K562 (cell line): ENCODE measurements at regions not wholly inside any gene's neighbourhood (a gene's known extent, or its start where the extent isn't known, plus 50 kb on each side); places are given as distances from the start of the nearest gene placed in this dataset.

Experiments
- ATAC-seq: fragments of 200-7000 bp; cut with Tn5 transposase; 3 replicates; pipeline ENCODE4 v1.9.1; 2020; ENCODE audit warnings: moderate library complexity
- BruUV-seq: library from RNA; stranded (reverse); fragments of 400-500 nt; replicated peaks from 2 replicates; lab custom pipeline; 2021; lab: Mats Ljungman, UMichigan
- CTCF ChIA-PET: fragments of 300-600 bp; formaldehyde crosslinking; extraction: SDS; loops from one replicate; lab custom pipeline; 2021; ENCODE audit warnings: low intra/inter-chr PET ratio; lab: Yijun Ruan, JAX
- POLR2A ChIA-PET: fragments of 300-600, 350-650 bp; sonication (Branson Sonifier 250); formaldehyde crosslinking; extraction: SDS; loops from one replicate; lab custom pipeline; 2021; ENCODE audit warnings: antibody characterized with exemption, inconsistent platforms; lab: Yijun Ruan, JAX
- DNase-seq, 4 experiments: peaks; one replicate each; pipeline versions ENCODE4 v3.0.0 to v3.0.0-alpha.2; 2011 to 2018; ENCODE audit warnings: low spot score in 3 of 4, mixed read lengths in 3 of 4; ENCODE audit errors: extremely low read depth in 1 of 4
- FAIRE-seq: peaks from 2 replicates; lab custom pipeline; 2011; peaks lifted over from hg19 to GRCh38; lab: Jason Lieb, UNC
- H2AFZ ChIP-seq: 2 replicates; pipeline ENCODE4 v1.6.0; 2011; ENCODE audit warnings: low read depth, low read length, control low read depth, inconsistent platforms
- H3K27ac ChIP-seq: fragments of 200-600 bp; 3 replicates; pipeline ENCODE4 v1.8.0; 2011; ENCODE audit warnings: low read depth, mild to moderate bottlenecking, control low read depth, inconsistent platforms, low read length, moderate library complexity, mixed read lengths; ENCODE audit errors: extremely low read depth
- H3K27me3 ChIP-seq, 2 experiments: fragments of 300-600 bp in 1 of 2; 2 replicates in 1 of 2; 3 replicates in 1 of 2; pipeline versions ENCODE4 v1.6.0 to v1.8.0; 2011; ENCODE audit warnings: inconsistent platforms in 2 of 2, low read length in 2 of 2, mild to moderate bottlenecking in 1 of 2, mixed read lengths in 1 of 2, moderate library complexity in 1 of 2; ENCODE audit not compliant: control insufficient read depth in 2 of 2, insufficient read depth in 2 of 2
- H3K36me3 ChIP-seq: fragments of 300-600 bp; 3 replicates; pipeline ENCODE4 v1.8.0; 2011; ENCODE audit warnings: mild to moderate bottlenecking, low read length, inconsistent platforms; ENCODE audit not compliant: control insufficient read depth, insufficient read depth
- H3K4me1 ChIP-seq, 2 experiments: fragments of 200-600 bp in 1 of 2; replicated peaks in 1 of 2; 2 replicates in 1 of 2; 3 replicates in 1 of 2; pipeline versions ENCODE4 v1.5.1 to v1.8.0; 2011; ENCODE audit warnings: inconsistent platforms in 2 of 2, low read length in 2 of 2, mild to moderate bottlenecking in 1 of 2, mixed read lengths in 1 of 2, moderate library complexity in 1 of 2; ENCODE audit not compliant: control insufficient read depth in 2 of 2, insufficient read depth in 2 of 2
- H3K4me2 ChIP-seq: 2 replicates; pipeline ENCODE4 v1.6.1; 2011; ENCODE audit warnings: low read length, control low read depth, inconsistent platforms, mixed read lengths; ENCODE audit not compliant: insufficient read depth
- H3K4me3 ChIP-seq: fragments of 200-600 bp; sonication (generic), shearing (Covaris generic); 2 replicates; pipeline ENCODE4 v1.5.1; 2016; ENCODE audit warnings: control low read depth, inconsistent platforms
- H3K79me2 ChIP-seq: fragments of 200-600 bp; 3 replicates; pipeline ENCODE4 v1.8.0; 2011; ENCODE audit warnings: low read length, inconsistent platforms; ENCODE audit not compliant: control insufficient read depth, insufficient read depth
- H3K9ac ChIP-seq, 2 experiments: 2 replicates each; pipeline versions ENCODE4 v1.6.0 to v1.6.1; 2011; ENCODE audit warnings: low read depth in 2 of 2, low read length in 2 of 2, control low read depth in 1 of 2, inconsistent platforms in 1 of 2, mild to moderate bottlenecking in 1 of 2, mixed read lengths in 1 of 2; ENCODE audit not compliant: insufficient read depth in 1 of 2
- H3K9me1 ChIP-seq: one replicate; pipeline ENCODE4 v1.6.0; 2011; ENCODE audit warnings: inconsistent platforms, mild to moderate bottlenecking, low read length, moderate library complexity; ENCODE audit not compliant: control insufficient read depth, insufficient read depth
- H3K9me3 ChIP-seq: replicated peaks from 2 replicates; pipeline ENCODE4 v1.5.1; 2011; ENCODE audit warnings: low read depth, low read length, inconsistent platforms; ENCODE audit not compliant: control insufficient read depth, insufficient read depth
- H4K20me1 ChIP-seq: replicated peaks from 2 replicates; pipeline ENCODE4 v1.6.1; 2011; ENCODE audit warnings: low read length, inconsistent platforms, mixed read lengths; ENCODE audit not compliant: control insufficient read depth, insufficient read depth
- BMI1 ChIP-seq: fragments of 150-350 bp; IDR thresholded peaks from 2 replicates; pipeline ENCODE4 v1.6.1; 2014; ENCODE audit warnings: low read length
- CBFB ChIP-seq: sonication (generic); formaldehyde crosslinking; IDR thresholded peaks from 2 replicates; pipeline ENCODE4 v1.4.0; 2020; ENCODE audit warnings: mild to moderate bottlenecking, missing genetic modification reagents
- DPF2 ChIP-seq: fragments of 450-650 bp; IDR thresholded peaks from 2 replicates; pipeline ENCODE4 v1.6.1; 2016
- GTF2F1 ChIP-seq: IDR thresholded peaks from 2 replicates; pipeline ENCODE4 v1.6.1; 2011; ENCODE audit warnings: low read depth, low read length, improper control_type of control experiment
- KDM4B ChIP-seq, 2 experiments: fragments of 450-650 bp in 1 of 2; sonication (generic) in 1 of 2; IDR thresholded peaks; 2 replicates each; pipeline ENCODE4 v1.6.1; 2016 to 2017; ENCODE audit warnings: borderline replicate concordance in 2 of 2, antibody characterized with exemption in 1 of 2, low read depth in 1 of 2, mild to moderate bottlenecking in 1 of 2
- RBM34 ChIP-seq: fragments of 200-400 bp; formaldehyde crosslinking; IDR thresholded peaks from 2 replicates; pipeline ENCODE4 v1.6.1; 2018; ENCODE audit warnings: low read length, borderline replicate concordance; ENCODE audit not compliant: insufficient read depth
- ZNF133 ChIP-seq: fragments of 250-450 bp; sonication (Bioruptor Pico); IDR thresholded peaks from 2 replicates; pipeline ENCODE4 v1.4.0; 2020; ENCODE audit warnings: mild to moderate bottlenecking
- WGBS: fragments of 100-300 bp; shearing (Covaris generic); methylation state at CpG from one replicate; pipeline ENCODE4 v1.1.6; 2016; ENCODE audit warnings: low coverage, mixed read lengths; ENCODE audit not compliant: insufficient coverage; ENCODE audit errors: missing lambda C conversion rate; 5-methylcytosine and 5-hydroxymethylcytosine counted together
- in situ Hi-C: fragments of 300-500 bp; cut with MboI; formaldehyde crosslinking; loops from 4 replicates; pipeline ENCODE4 v1.15.0; 2018; ENCODE audit warnings: inconsistent platforms, mixed read lengths
- intact Hi-C: fragments of 100-400 bp; cut with micrococcal nuclease; formaldehyde crosslinking; loops from 2 replicates; pipeline ENCODE4 v1.14.2; 2022
- TF ChIP-seq, protein P1 (sequence below), 2 experiments: fragments of 450-650 bp in 1 of 2; sonication (generic) in 1 of 2; formaldehyde crosslinking in 1 of 2; IDR thresholded peaks; 2 replicates each; pipeline versions ENCODE4 v1.7.1 to v1.9.0; 2016 to 2022; ENCODE audit warnings: inconsistent platforms in 1 of 2, mild to moderate bottlenecking in 1 of 2, missing genetic modification reagents in 1 of 2

DNA sequence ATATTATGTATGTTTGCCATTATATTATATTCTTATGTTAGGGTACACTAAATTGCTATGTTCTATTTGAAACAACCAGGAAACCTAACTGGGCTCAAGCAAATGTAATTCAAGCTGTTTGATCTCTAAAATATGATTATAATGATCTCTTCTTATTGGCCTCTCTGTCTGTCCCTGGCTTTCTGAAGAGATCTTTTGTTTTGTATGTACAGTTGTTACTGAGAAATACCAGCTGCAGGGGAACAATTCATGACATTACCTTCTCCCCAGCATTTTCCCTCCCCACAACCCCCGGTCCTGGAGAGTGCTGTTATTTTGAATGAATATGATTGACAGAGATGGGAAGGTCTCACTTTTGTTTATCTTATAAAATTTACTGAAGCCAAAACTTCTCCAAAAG is 54.8 kb upstream of the CD28 start:
- no peaks in the 10 kb centered on the region for H3K79me2 ChIP-seq
- CTCF ChIA-PET = no interaction called here
- peaks cover 0 to 10% of the 10 kb centered on the region in 2 experiments; a peak in 2 of 5 replicates for H3K27me3 ChIP-seq
- no peak for FAIRE-seq
- intact Hi-C loops = loop anchor here (1.0 kb wide), 1 partner anchor 167 kb away; no protein-coding TSS in a partner anchor
- no peak overlapping the region for H3K9ac ChIP-seq
- 0% methylated on average over 1 of the region's 1 CpG for WGBS
- no peaks in the 10 kb centered on the region for H3K9me1 ChIP-seq
- BruUV-seq = no TSS peak
- H3K36me3 ChIP-seq = no peaks in the 10 kb centered on the region
- no peak overlapping the region for H3K27ac ChIP-seq
- ATAC-seq = no peak
- H3K9me3 ChIP-seq = no peaks in the 10 kb centered on the region
- TF ChIP-seq GTF2F1 (no peak), DPF2 (no peak), KDM4B (IDR thresholded peaks at IDR 0.05; ENCODE audit: borderline replicate concordance in 2 of 2, low read depth in 1 of 2) (no peak)
- TF ChIP-seq, all 486 proteins: peak for 0
- in situ Hi-C loops = no loop called here
- POLR2A ChIA-PET = no interaction called here
- H3K4me1 ChIP-seq = no peaks in the 10 kb centered on the region
- H4K20me1 ChIP-seq = no peaks in the 10 kb centered on the region
- no peak overlapping the region for H3K4me3 ChIP-seq
- no peak overlapping the region for H2AFZ ChIP-seq
- no peak for DNase-seq
- no peak overlapping the region for H3K4me2 ChIP-seq

DNA sequence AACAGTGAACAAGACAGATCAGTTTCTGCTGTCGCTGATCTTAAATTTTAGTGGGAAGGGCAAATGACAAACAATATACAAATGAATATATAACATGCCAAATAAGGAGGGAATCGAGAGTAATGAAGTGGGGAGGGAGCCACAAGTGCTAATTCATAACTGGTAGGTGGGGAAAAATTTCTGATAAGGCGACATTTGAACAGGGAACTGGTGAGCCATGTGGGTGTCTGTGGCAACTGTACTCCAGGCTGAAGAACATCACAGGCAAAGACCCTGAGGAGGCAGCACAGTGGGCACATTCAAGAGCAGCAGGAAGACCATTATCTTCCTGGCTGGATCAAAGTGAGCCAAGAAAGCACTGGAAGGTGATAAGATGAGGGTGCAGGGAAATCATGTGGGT is 51.6 kb upstream of the CD28 start:
- in situ Hi-C loops (no loop called here), intact Hi-C loops (no loop called here)
- H4K20me1 ChIP-seq = no peaks in the 10 kb centered on the region
- H3K9ac ChIP-seq = no peak overlapping the region
- H3K4me3 ChIP-seq = no peak overlapping the region
- no peaks in the 10 kb centered on the region for H3K4me1 ChIP-seq
- H3K9me1 ChIP-seq = no peaks in the 10 kb centered on the region
- H2AFZ ChIP-seq = no peak overlapping the region
- DNase-seq = no peak
- ChIA-PET POLR2A (no interaction called here), CTCF (no interaction called here)
- 0% methylated on average over 3 of the region's 3 CpGs for WGBS
- BruUV-seq = no TSS peak
- H3K4me2 ChIP-seq = no peak overlapping the region
- H3K79me2 ChIP-seq = no peaks in the 10 kb centered on the region
- no peak for ATAC-seq
- H3K27me3 ChIP-seq = peaks cover 0 to 19% of the 10 kb centered on the region in 2 experiments; a peak in 3 of 5 replicates
- no peaks in the 10 kb centered on the region for H3K9me3 ChIP-seq
- no peaks in the 10 kb centered on the region for H3K36me3 ChIP-seq
- no peak for FAIRE-seq
- no peak overlapping the region for H3K27ac ChIP-seq
- no peak for TF ChIP-seq ZNF133
- no peak for TF ChIP-seq CBFB
- TF ChIP-seq, protein P1, sequence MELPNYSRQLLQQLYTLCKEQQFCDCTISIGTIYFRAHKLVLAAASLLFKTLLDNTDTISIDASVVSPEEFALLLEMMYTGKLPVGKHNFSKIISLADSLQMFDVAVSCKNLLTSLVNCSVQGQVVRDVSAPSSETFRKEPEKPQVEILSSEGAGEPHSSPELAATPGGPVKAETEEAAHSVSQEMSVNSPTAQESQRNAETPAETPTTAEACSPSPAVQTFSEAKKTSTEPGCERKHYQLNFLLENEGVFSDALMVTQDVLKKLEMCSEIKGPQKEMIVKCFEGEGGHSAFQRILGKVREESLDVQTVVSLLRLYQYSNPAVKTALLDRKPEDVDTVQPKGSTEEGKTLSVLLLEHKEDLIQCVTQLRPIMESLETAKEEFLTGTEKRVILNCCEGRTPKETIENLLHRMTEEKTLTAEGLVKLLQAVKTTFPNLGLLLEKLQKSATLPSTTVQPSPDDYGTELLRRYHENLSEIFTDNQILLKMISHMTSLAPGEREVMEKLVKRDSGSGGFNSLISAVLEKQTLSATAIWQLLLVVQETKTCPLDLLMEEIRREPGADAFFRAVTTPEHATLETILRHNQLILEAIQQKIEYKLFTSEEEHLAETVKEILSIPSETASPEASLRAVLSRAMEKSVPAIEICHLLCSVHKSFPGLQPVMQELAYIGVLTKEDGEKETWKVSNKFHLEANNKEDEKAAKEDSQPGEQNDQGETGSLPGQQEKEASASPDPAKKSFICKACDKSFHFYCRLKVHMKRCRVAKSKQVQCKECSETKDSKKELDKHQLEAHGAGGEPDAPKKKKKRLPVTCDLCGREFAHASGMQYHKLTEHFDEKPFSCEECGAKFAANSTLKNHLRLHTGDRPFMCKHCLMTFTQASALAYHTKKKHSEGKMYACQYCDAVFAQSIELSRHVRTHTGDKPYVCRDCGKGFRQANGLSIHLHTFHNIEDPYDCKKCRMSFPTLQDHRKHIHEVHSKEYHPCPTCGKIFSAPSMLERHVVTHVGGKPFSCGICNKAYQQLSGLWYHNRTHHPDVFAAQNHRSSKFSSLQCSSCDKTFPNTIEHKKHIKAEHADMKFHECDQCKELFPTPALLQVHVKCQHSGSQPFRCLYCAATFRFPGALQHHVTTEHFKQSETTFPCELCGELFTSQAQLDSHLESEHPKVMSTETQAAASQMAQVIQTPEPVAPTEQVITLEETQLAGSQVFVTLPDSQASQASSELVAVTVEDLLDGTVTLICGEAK (IDR thresholded peaks at IDR 0.05) = no peak
- TF ChIP-seq, protein P1 (CRISPR knock-in tag; IDR thresholded peaks at IDR 0.05) = no peak
- no peak for TF ChIP-seq RBM34
- no peak for TF ChIP-seq BMI1
